Stimulated activated CD4-positive, alpha-beta T cell treated with anti-CD3 and anti-CD28 coated beads, Interleukin-1b, Interleukin-23, amount 100 ng/mL, for 24 hours (primary cell): ENCODE measurements at regions not wholly inside any gene's neighbourhood (a gene's known extent, or its start where the extent isn't known, plus 50 kb on each side); places are given as distances from the start of the nearest gene placed in this dataset.

Source experiments
- DNase-seq, 4 experiments: peaks; one replicate each; pipeline ENCODE4 v3.0.0-alpha.2; 2020; ENCODE audit warnings: low read depth in 4 of 4, low spot score in 1 of 4

DNA sequence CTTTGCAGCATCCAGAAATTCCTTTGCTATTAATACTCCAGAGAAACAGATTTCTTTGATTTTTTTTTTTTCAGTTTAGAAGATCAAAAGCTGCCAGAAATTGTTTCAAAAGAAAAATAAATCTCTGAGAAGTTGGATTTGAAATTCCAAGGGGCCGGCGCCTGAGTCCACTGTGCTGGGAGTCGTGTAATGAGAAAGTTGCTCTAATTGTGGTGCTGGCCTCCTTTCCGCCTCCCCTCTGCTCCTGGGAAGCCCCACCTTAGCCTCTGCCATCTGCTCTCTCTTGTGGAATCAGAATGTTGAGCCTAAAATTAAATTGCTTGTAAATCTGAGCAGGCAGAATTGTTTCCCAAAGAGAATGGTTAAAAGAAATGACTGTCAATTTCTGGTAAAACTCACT is 93.3 kb downstream of the EMX2 start:
- no peak for DNase-seq

DNA sequence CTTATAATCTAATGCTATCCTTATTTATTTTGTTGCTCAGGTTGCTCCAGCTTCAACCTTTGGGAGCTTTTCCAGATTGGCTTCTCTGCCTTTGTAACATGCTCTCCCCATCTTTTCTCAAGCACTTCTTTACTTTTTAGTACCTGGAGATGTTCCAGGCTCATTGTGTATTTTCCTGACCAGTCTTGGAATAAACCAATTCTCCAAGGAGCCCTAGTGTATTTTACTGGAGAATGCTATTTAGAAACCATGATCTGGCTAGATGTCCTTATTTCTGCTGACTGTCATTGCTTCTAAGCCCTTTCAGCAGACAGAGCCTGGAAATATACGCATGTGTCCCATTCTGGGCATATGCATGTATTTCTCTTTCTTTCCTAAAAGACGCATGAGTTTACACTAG is 95.7 kb downstream of the EMX2 start:
- no peak for DNase-seq

DNA sequence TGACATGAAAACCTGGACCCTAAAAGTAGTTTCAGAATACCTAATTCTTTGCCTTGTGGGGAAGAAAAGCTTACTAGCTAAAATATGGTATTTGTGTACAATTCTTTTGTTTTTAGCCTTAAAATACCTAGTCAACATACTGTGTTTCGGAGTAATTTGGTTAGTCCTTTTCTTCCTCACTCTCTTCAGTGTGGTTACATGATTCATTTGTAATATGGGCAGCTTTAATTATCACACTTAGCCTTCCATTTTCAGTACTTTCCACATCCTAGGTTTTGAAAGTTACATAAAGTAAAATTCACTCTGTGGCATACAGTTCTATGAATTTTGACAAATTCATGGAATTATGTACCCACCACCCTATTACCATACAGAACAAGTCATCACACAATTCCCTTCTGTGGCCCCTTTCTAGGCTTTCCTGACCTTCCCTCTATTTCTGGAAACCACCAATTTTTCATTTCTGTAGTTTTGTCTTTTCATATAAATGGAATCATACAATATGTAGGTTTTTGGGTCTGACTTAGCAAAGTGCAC is 96.2 kb downstream of the EMX2 start:
- DNase-seq = no peak

DNA sequence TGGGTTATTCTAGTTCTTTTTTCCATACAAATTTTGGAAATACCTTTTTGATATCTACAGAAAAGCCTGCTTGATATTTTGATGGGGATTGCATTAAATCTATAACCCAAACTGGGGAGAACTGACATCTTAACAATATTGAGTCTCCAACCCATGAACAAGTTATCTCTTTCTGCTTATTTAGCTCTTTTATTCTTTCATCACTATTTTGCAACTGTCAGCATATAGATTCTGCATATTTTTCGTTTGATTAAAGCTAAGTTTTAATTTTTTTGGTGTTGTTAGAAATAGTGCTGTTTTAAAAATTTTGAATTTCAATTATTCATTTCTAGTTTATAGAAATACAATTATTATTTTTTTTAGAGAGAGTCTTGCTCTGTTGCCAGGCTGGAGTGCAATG is 97.9 kb downstream of the EMX2 start:
- DNase-seq = no peak

DNA sequence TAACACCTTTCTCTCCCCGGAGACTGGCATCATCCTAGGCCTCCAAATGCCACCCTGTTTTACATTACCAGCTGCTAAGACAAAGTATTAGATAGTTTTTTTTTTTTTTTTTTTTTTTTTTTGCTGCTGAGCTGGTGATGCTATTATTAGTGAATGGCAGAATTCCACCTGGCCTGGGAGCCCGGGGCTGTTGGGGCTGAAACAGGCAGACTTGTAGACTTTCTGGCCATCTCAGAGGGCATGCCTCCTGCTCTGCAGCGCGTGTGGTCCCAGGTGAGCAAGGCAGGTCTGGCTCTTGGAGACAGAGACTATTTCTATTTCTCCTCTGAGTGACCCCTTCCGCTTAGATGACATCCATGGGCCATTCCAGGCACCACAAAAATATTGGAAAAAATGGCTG is 104.2 kb downstream of the EMX2 start:
- DNase-seq = no peak

DNA sequence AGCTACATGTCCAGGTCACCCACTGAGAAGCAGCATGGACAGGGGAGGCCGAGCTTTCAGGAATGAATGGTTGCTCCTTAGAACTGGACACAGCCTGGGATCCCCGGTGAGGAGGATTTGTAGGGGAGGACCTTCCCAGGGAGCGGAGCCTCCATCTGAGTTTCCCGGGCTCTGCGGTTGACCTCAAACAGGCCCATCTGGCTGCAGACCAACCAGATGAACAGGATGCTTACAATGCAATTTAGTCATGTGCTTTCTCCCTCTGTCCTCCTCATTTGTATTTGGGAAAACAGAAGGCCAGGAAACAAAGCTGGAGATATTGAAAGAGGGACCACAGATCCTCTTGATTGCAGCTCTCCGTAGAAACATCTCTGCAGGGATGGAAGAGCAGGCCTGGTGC is 104.8 kb downstream of the EMX2 start:
- DNase-seq = no peak

DNA sequence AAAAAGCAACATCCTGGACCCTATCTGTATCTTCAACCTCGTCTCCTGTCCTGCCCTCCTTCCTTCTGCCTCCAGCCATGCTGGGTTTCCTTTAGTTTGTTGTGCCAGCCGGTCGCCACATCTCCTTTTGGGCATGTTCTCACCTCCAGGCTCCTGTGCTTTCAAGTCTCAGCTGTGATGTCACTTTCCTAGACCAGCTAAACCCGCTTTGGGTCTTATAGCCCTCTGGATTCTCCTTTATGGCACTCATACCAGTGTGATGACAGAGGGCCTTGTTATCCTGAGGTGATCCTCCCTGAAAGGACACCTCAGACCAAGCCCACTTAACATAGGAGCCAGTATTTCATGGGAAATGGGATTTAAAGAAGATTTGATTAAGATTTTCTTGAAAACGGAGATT is 108.6 kb downstream of the EMX2 start:
- no peak for DNase-seq

DNA sequence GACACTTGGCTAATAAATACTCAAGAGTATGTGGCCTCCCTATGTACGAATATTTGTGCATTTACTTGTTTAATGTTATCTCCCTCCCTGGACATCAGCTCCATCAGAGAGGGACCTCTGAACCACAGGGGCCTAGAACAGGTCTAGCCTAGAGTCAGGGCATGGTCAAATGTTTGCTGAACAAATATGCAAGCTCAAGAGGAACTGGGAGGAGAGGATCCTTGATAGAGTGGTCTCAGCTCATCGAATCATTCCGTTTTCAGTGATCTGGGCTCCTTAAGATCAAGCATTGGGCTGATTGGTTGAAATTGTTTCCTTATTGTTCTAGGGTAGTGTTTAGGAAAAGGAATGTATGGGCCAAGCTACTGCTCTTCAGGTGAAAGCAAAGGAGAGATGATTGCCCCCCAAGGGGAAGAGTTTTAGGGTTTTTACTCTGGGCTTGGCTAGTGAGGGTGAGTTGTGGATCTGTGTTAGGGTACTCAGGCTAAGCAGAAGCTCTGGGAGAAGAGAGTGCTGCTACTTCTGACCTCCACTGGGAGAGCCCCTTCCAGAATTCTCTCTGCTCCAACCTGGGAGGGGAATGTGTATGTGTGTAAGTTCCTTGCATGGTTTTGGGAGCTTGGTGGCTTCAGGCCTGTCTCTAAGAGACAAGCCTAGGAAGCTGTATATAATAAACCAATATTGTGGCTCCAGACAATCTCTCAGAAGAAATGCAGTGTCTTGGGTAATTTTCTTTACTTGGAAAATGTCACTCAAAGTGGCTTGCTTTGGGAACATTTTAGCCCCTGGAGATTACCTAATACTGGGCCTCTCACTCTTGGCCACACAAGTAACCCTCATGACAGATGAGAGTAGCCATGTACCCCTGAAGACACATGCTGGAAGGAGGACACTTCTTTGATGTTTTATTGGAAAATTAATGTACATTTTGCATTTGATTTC is 110.0 kb downstream of the EMX2 start:
- DNase-seq = no peak

DNA sequence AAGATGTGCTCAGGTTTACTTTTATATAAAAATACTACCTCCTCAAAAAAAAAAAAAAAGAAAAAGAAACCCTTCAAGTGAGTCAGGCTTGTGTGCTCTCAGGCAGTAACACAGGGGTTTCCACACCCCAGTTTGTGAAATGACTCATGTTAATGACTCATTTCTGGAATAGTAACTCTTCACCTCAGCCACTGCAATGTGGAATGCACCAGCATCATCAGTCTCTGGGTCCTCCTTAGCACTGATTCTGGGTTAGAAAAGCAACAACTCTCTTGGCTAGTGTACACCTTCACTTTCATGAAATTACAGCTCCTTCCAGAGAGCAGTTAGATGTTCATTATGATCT is 110.6 kb downstream of the EMX2 start:
- DNase-seq = peak in 1 of 4 experiments; percentile 11

DNA sequence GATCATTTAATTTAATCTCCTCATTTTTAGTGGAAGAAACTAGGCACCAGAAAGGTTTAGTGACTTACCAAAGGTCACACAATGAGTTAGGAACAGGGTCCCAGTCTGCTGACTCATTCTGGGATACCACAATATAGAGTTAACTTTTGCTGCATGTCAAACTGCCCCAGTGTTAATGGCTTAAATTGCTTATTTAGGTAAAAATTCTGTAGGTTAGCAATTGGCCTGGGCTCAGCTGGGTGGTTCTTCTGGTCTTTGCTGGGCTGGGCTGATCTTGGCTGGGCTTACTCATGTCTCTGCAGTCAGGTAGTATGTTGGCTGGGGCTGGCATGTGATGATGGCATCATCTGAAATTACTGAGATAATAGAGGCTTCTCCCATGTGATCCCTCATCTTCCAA is 111.6 kb downstream of the EMX2 start:
- no peak for DNase-seq

DNA sequence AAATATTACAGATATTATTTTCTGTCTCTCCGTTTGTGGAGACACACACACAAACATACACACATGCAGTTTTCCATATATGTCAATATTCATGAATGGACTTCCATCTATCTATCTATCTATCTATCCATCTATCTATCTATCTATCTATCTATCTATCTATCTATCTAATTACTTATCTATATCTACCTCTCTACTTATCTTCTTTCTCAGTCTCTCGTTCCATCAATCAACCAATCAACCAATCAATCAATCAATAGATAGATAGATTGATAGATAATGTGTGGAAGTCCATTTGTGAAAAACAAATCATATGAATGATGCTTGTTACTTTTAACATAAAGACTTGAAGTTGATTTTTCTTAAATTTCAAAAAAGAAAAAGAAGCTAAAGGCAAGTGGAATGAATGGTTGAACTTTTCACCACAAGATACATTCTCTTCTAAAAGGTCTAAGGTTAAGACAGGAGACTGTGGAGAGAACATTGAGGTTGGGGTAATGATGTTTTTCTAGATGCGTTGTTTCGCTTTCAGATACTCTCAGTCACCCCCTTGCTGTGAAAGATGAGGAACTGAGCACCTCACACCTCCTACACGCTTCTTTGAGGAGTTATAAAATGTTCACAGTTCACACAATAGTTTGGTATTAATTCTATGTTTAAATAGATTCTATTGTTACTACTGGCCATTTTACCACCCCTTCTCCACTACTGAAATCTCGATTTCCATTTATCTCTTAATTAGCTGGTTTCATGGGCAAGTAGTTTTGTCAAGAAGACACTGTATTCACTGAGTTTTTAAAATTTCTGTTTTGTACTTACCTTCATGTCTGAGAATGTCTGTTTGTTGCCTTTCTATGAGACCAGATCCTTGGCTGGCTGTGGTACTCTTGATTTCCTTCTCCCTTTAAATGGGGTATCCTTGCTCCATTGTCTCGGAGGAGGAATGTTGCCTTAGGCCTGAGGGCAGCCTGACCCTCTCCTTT is 114.1 kb downstream of the EMX2 start:
- no peak for DNase-seq

DNA sequence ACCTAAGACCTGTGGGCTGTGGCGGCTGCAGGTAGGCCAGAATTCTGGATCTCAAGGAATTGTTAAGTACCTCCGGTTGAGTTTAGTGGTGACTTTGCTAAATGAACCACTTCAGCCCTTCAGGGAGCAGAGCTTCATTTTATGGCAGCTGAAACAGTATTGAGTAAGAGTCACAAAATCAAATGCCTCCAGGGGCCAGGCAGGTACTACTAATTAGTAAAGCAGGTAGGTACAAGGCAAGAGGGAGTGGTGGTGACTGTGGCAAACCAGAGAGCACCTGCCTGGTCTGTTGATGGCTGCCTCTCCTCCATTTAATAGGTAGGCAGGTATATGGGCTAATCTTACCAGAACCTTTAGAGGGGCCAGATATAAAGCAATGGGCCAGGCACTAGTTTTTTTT is 118.8 kb downstream of the EMX2 start:
- DNase-seq = no peak

DNA sequence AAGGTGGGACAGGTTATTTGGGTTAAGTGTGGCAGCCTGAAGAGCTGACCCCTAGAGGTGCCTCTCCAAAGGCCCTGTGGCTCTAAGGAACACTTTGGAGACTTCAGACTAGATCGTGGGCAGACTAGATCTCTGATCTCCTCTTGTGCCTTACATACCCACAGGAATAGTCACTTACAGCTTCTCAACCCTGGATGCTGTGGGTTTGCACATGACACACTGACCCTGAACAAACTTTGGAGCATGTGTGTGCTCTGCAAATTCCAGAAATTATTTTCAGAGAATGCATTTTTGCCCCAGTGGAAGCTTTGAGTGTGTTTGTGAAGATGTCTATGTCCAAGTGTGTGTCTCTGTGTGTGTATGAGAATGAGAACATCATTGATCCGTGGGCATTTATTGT is 119.6 kb downstream of the EMX2 start:
- DNase-seq = no peak

DNA sequence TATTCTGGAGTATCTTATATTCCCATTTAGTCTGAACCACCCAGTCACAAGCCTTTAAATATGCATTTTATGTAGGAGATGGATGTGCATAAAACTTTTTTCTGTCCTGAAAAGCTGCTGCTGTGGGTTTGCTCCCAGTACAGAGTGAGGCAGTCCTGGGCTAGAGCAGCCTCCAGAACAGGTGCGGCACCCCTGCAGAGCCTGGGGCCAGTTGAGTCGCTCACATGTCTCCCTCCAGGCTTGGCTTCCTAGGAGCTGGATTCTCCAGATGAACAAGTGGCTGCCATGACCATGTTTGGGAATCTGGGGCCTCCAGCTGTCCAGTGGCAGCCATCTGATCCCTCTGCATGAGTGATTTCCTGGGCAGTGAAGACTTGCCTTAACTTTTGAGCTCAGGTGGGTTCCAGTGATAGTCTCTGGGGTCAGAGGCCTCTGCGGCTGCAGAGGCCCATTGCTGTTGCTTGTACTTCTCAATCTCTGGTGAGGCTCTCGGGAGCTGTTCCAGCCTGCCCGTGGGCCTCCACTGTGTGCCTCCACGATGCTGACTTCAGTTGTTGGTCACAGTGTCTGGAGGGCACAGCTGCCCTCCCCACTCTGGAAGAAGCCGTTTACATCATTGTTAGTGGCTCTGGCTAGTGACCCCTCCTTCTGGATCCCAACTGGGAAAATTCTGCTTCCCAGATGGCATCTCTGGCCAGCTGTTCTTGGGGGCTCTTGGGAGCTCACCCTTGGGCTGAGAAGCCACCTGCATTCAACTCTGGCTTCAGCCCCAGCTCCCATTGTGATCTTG is 120.4 kb downstream of the EMX2 start:
- no peak for DNase-seq

DNA sequence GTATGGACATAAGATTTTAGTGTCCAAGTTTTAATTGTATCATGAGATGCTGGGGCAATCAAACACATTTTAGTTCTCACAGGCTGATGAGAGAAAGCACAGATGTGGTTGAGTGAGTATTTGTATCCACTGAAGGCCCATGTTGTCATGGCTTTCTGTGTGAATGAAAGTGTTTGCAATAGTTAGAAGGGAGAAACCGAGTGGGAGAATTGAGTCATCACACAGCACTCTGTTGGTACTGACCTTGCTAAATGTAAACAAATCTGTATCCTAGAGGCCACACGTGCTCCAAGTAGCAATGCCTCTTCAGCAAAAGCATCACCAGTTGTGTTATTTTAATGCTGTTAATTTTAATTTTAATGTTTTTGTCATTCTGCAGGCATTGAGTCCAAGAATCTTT is 121.2 kb downstream of the EMX2 start:
- DNase-seq = no peak

DNA sequence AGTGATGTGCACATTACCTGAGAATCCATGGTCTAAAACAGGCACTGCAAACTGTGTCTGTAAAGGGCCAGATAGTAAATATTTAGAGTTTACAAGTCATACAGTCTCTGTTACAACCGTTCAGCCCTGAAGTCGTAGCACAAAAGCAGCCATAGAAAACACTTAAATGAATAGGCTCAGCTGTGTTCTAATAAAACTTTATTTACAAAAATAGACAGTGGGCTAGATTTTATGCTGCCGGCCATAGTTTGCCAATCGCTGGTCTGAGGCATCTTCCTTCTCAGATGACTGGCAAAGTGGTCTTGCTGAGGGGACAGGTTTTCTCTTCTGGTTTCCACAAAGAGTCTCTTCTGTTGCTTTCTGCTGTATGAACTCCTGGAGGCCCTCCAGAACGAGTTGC is 121.7 kb downstream of the EMX2 start:
- no peak for DNase-seq

DNA sequence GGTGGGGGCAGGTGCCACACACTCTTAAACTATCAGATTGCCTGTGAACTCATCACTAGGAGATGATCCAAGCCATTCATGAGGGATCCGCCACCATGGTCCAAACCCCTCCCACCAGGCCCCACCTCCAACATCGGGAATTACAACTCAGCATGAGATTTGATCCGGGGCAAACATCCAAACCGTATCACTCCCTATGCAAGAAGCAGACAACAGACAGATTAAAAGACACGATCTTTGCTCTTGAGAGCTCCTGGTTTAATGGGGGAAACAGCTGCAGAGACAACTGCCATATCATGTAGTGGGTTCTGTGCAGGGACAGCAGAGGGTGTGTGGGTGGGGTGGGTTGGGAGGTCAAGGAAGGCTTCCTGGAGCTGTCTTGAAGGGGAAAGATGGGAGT is 123.6 kb downstream of the EMX2 start:
- no peak for DNase-seq

DNA sequence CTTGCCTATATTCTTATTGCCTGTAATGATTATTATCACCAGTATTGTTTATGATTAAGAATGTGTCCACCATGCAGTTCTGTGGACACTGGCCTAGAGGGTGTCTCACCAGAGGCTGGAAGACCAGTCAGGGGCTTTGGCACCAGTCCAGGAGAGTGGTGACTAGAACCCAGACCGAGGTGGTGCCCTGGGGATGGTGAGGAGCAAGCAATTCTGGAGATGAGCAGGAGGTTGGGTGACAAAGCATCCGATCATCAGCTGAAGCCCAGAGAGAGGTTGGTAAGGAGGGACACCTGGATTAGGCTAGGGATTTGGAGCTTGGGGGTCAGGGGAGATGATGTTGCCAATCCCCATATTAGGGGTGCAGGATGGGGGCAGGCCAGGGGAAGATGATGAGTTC is 124.4 kb downstream of the EMX2 start:
- no peak for DNase-seq

DNA sequence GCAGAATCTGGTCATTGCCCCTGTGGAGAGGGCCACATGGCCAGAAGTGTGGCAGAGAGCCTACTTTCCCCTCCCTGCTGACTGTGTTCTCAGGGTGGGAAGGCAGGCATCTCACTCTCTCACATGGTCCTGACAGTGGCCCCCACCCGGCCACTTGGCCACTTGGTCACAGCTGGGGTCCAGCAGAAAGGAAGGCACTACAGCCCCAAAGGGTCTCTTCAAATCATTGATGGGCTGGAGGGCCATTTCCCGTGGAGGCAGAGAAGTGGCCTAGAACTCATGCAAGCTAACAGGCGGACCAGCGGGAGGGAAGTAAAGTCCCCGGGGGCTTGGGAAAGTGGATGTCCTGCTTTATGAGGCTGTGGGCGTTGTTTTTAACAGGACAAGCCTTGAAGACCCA is 125.3 kb downstream of the EMX2 start:
- DNase-seq = no peak

DNA sequence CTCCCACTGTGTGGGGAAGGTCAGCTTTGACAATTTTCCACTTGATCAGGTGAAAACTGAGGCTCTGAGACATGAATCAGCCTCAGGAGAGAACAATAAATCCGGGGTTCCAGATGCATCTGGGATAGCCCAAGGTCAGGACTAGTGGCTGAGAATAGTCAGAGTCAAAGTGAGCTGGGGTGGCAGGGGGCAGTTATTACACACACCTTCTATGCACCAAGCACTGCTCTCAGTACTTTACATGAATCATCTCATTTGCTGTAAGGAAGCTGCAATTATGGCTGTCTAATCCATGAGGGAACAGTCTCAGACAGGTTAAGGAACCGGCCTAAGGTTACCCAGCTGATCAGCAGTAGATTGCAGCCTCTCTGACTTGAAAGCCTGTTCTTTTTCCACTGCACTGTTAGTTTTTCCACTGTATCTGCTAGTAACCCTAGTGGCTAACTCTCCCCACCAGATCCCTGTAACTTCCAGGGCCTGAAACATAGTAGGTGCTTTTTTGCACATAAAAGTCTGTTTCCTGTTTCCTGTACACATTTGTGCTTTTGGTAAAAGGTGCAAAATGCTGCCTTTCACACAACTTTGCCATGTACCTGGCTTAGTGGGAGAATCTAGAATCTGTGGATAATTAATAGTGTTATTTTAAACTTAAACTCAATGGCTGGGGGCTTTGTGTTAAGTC is 125.9 kb downstream of the EMX2 start:
- no peak for DNase-seq

DNA sequence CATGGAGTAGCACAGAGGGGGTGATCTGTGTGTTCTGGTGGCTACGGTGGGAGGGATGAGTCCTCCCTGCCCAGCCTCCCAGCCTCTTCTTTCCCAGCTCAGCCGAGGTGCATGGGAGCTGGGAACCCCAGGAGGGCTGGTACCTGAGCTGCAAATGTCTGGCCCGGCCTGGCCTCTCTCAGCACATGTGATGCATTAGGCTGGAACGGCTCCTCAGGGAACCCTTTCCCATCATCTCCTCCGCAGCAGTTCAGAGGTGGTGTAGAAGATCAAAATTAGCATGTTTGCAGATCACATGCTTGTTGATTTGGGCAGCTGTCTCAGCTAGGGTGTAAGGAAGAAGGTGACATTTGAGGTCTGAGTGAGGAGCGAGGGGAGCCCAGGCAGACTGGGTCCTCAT is 126.6 kb downstream of the EMX2 start:
- DNase-seq = no peak
